Peyer's patch (tissue), 4 donors: ENCODE measurements at regions not wholly inside any gene's neighbourhood (a gene's known extent, or its start where the extent isn't known, plus 50 kb on each side); places are given as distances from the start of the nearest gene placed in this dataset.

Experiments
- CTCF ChIP-seq, 6 experiments: fragments of 450-650 bp in 4 of 6; fragments of 200-600 bp in 2 of 6; sonication (generic) in 1 of 6; IDR thresholded peaks; one replicate each; pipeline ENCODE4 v1.5.1; 2017 to 2019; ENCODE audit warnings: antibody characterized with exemption in 6 of 6, mild to moderate bottlenecking in 3 of 6, moderate library complexity in 1 of 6
- POLR2A ChIP-seq, 2 donors: fragments of 450-650 bp; IDR thresholded peaks; one replicate each; pipeline ENCODE4 v1.5.1; 2017; ENCODE audit warnings: antibody characterized with exemption in 2 of 2, mild to moderate bottlenecking in 2 of 2, moderate library complexity in 2 of 2

GRCh38 chr20:19079536-19080299 is 132.7 kb upstream of the SLC24A3 start:
- TF ChIP-seq CTCF (IDR thresholded peaks at IDR 0.05) (no peak), POLR2A (IDR thresholded peaks at IDR 0.05) (no peak)
